Neural progenitor cell (in vitro differentiated cells): ENCODE measurements at regions not wholly inside any gene's neighbourhood (a gene's known extent, or its start where the extent isn't known, plus 50 kb on each side); places are given as distances from the start of the nearest gene placed in this dataset.

Experiments used
- CTCF ChIP-seq: fragments of 200-600 bp; sonication (generic); IDR thresholded peaks from 2 replicates; pipeline ENCODE4 v1.5.1; 2017; ENCODE audit warnings: antibody characterized with exemption, mild to moderate bottlenecking
- EZH2phosphoT487 ChIP-seq: fragments of 200-600 bp; sonication (generic); IDR thresholded peaks from 2 replicates; pipeline ENCODE4 v1.6.1; 2017; ENCODE audit warnings: antibody characterized with exemption

- TF ChIP-seq CTCF (no peak), EZH2phosphoT487 (no peak)
Observed at GRCh38 chr1:90223401-90223800, 228.5 kb downstream of the ZNF326 start.
